WI38 (cell line): ENCODE measurements at regions not wholly inside any gene's neighbourhood (a gene's known extent, or its start where the extent isn't known, plus 50 kb on each side); places are given as distances from the start of the nearest gene placed in this dataset.

Source experiments
- H3K4me3 ChIP-seq: 2 replicates; pipeline ENCODE4 v1.5.1; 2011; ENCODE audit warnings: low read depth, mild to moderate bottlenecking, control low read depth, low read length
- TF ChIP-seq, protein P1 (sequence below): IDR thresholded peaks from 2 replicates; pipeline ENCODE4 v1.5.1; 2012; ENCODE audit warnings: low read depth, mild to moderate bottlenecking, control low read depth, low read length

DNA sequence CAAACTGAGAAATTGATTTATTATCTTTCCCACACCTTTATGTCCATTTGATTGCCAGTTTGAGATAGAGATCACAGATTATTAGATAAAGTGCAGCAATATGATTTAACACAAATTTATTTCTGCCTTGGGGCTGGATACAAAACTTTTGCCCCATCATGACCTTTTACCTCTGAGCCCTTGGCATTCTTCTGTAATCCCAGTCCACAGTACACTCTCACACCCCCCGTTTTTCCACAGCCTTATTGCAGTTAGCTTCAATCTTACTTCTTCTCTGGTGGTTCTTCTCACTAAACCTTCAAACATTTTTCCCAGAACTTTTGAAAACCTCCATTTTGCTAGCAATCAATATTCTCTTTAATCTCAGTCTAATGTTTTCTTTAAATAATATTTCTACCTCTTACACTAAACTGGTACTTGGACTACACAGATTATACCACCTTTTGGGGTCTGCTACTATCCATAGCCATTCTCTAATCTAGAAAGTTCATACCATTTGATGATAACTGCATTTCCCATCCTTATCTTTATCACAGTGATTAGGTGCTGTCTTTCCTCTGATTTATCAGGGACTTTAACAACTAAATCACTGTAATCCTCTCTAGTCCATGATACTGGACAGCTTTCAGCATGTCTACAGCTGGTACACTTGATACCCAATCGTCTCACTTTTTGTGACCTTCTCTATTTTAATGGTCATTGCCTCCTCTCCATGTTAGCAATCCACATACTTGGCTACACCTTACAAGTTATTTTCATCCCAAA lies 186.7 kb upstream of the PDE3A start:
- no peak overlapping the region for H3K4me3 ChIP-seq
- TF ChIP-seq, protein P1, sequence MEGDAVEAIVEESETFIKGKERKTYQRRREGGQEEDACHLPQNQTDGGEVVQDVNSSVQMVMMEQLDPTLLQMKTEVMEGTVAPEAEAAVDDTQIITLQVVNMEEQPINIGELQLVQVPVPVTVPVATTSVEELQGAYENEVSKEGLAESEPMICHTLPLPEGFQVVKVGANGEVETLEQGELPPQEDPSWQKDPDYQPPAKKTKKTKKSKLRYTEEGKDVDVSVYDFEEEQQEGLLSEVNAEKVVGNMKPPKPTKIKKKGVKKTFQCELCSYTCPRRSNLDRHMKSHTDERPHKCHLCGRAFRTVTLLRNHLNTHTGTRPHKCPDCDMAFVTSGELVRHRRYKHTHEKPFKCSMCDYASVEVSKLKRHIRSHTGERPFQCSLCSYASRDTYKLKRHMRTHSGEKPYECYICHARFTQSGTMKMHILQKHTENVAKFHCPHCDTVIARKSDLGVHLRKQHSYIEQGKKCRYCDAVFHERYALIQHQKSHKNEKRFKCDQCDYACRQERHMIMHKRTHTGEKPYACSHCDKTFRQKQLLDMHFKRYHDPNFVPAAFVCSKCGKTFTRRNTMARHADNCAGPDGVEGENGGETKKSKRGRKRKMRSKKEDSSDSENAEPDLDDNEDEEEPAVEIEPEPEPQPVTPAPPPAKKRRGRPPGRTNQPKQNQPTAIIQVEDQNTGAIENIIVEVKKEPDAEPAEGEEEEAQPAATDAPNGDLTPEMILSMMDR, result no peak

DNA sequence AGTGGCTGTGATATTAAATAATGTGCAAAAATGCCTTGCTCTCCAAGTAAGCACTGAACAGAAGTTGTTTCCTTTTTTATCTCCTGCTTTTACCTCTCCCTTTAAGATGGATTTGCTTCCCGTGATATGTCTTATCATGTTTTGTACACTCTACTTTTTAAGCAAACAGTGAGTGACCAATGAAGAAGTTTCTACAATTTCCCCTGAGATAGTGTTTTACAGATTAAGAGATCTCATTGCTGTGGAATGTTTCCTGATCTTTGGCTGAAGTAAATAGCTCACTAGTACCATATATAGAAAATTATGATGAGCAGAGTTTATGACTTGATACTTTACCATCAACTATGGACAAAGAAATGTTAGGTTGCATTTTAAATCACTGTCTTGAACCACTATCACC lies 184.8 kb upstream of the PDE3A start:
- TF ChIP-seq, protein P1, result no peak
- no peak overlapping the region for H3K4me3 ChIP-seq

DNA sequence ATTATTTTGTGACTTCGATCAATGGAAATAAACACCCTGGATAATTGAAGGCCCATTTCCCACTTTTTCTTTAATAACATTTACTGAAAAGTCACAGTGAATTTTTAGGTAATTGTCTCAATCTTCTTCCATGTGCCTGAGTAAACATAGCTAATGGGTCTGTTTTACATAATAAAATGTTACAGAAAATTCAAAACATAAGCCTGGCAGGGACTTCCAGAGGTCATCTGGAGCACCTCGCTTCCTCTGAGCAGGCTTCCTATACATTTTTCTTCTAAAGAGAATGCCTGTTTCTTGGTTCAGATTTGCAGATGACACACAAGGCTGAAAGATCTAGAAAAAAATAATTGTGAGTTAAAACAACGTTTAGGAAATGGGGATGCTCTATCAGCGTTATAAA lies 183.8 kb upstream of the PDE3A start:
- no peak overlapping the region for H3K4me3 ChIP-seq
- TF ChIP-seq, protein P1, result no peak

GRCh38 chr12:20187456-20187855 lies 180.9 kb upstream of the PDE3A start:
- TF ChIP-seq, protein P1, result no peak
- H3K4me3 ChIP-seq, result no peak overlapping the region

- TF ChIP-seq, protein P1, result no peak
- H3K4me3 ChIP-seq, result no peak overlapping the region
These were observed 179.2 kb upstream of the PDE3A start for GRCh38 chr12:20188930-20189653.

GRCh38 chr12:20189767-20190166 lies 178.6 kb upstream of the PDE3A start:
- no peak overlapping the region for H3K4me3 ChIP-seq
- TF ChIP-seq, protein P1, result no peak

GRCh38 chr12:20194171-20194570 lies 174.2 kb upstream of the PDE3A start:
- TF ChIP-seq, protein P1, result no peak

More at GRCh38 chr12:20194171-20194570, 174.2 kb upstream of the PDE3A start:
- no peak overlapping the region for H3K4me3 ChIP-seq
